Activated CD8-positive, alpha-beta T cell treated with anti-CD3 and anti-CD28 coated beads for 36 hours (primary cell): ENCODE measurements at regions not wholly inside any gene's neighbourhood (a gene's known extent, or its start where the extent isn't known, plus 50 kb on each side); places are given as distances from the start of the nearest gene placed in this dataset.
"Not testable (repeated sequence)": the region's sequence is repeated elsewhere in the genome, so short reads cannot be mapped to it uniquely, and the experiment has no call there.

ENCODE experiments used
- ATAC-seq: fragments of 200-7000 bp; cut with Tn5 transposase; one replicate; pipeline ENCODE4 v1.10.0; 2021; ENCODE audit warnings: mild to moderate bottlenecking, moderate library complexity
- CTCF ChIA-PET: fragments of 350-600 bp; sonication (Branson Sonifier 250); formaldehyde crosslinking; loops from one replicate; lab custom pipeline; 2021; ENCODE audit warnings: antibody characterized with exemption; lab: Charles Lee
- POLR2A ChIA-PET: fragments of 350-600 bp; sonication (Branson Sonifier 250); formaldehyde crosslinking; loops from one replicate; lab custom pipeline; 2021; ENCODE audit warnings: antibody characterized with exemption; lab: Charles Lee
- DNase-seq: peaks from one replicate; pipeline ENCODE4 v3.0.0-alpha.2; 2020
- H3K27ac Mint-ChIP-seq: one replicate; pipeline ENCODE4 v1.8.0; 2021; ENCODE audit warnings: mild to moderate bottlenecking, mixed read lengths
- H3K27me3 Mint-ChIP-seq: one replicate; pipeline ENCODE4 v1.8.0; 2021; ENCODE audit warnings: mixed read lengths
- H3K36me3 Mint-ChIP-seq: one replicate; pipeline ENCODE4 v1.8.0; 2021; ENCODE audit warnings: low read depth, mixed read lengths
- H3K4me1 Mint-ChIP-seq: one replicate; pipeline ENCODE4 v1.8.0; 2021; ENCODE audit warnings: low read depth, mixed read lengths
- H3K4me3 Mint-ChIP-seq: one replicate; pipeline ENCODE4 v1.8.0; 2021; ENCODE audit warnings: mild to moderate bottlenecking, moderate library complexity, mixed read lengths
- H3K9me3 Mint-ChIP-seq: one replicate; pipeline ENCODE4 v1.8.0; 2021; ENCODE audit warnings: mixed read lengths
- intact Hi-C: fragments of 100-400 bp; cut with micrococcal nuclease; formaldehyde crosslinking; loops from one replicate; pipeline ENCODE4 v1.10.0; 2022
- TF ChIP-seq, protein P1 (sequence below): fragments of 200-600 bp; IDR thresholded peaks from one replicate; pipeline ENCODE4 v1.8.0; 2022; ENCODE audit warnings: antibody characterized with exemption, mild to moderate bottlenecking

GRCh38 chr10:121137533-121137932 lies 286.4 kb downstream of the WDR11 start:
- Mint-ChIP-seq H3K4me3 (no peak overlapping the region), H3K9me3 (no peaks in the 10 kb centered on the region), H3K27ac (no peak overlapping the region), H3K27me3 (no peaks in the 10 kb centered on the region), H3K36me3 (no peaks in the 10 kb centered on the region), H3K4me1 (no peaks in the 10 kb centered on the region)
- intact Hi-C loops: no loop called here
- POLR2A ChIA-PET: no interaction called here
- CTCF ChIA-PET: no interaction called here
- no peak for ATAC-seq
- TF ChIP-seq, protein P1, sequence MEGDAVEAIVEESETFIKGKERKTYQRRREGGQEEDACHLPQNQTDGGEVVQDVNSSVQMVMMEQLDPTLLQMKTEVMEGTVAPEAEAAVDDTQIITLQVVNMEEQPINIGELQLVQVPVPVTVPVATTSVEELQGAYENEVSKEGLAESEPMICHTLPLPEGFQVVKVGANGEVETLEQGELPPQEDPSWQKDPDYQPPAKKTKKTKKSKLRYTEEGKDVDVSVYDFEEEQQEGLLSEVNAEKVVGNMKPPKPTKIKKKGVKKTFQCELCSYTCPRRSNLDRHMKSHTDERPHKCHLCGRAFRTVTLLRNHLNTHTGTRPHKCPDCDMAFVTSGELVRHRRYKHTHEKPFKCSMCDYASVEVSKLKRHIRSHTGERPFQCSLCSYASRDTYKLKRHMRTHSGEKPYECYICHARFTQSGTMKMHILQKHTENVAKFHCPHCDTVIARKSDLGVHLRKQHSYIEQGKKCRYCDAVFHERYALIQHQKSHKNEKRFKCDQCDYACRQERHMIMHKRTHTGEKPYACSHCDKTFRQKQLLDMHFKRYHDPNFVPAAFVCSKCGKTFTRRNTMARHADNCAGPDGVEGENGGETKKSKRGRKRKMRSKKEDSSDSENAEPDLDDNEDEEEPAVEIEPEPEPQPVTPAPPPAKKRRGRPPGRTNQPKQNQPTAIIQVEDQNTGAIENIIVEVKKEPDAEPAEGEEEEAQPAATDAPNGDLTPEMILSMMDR: no peak
- no peak for DNase-seq

- Mint-ChIP-seq H3K4me3 (no peak overlapping the region), H3K27ac (no peak overlapping the region), H3K36me3 (no peaks in the 10 kb centered on the region), H3K4me1 (no peaks in the 10 kb centered on the region), H3K9me3 (peaks cover 6% of the 10 kb centered on the region), H3K27me3 (no peaks in the 10 kb centered on the region)
- ATAC-seq (no peak), DNase-seq (no peak)
- POLR2A ChIA-PET: no interaction called here
- CTCF ChIA-PET: no interaction called here
- TF ChIP-seq, protein P1: no peak
- intact Hi-C loops: no loop called here
Observed at GRCh38 chr10:121138112-121138860, 287.1 kb downstream of the WDR11 start.

GRCh38 chr10:121138918-121139317 lies 287.8 kb downstream of the WDR11 start:
- Mint-ChIP-seq H3K27ac (no peak overlapping the region), H3K9me3 (peaks cover 6% of the 10 kb centered on the region), H3K4me3 (no peak overlapping the region), H3K36me3 (no peaks in the 10 kb centered on the region), H3K4me1 (no peaks in the 10 kb centered on the region), H3K27me3 (no peaks in the 10 kb centered on the region)
- ATAC-seq (no peak), DNase-seq (no peak)
- TF ChIP-seq, protein P1: no peak
- ChIA-PET POLR2A (no interaction called here), CTCF (no interaction called here)
- intact Hi-C loops: no loop called here

GRCh38 chr10:121145802-121146395 lies 294.7 kb downstream of the WDR11 start:
- peaks cover 21% of the 10 kb centered on the region for H3K9me3 Mint-ChIP-seq
- H3K36me3 Mint-ChIP-seq, H3K27ac Mint-ChIP-seq, intact Hi-C loops, H3K4me1 Mint-ChIP-seq, CTCF ChIA-PET, H3K4me3 Mint-ChIP-seq, POLR2A ChIA-PET, H3K27me3 Mint-ChIP-seq, ATAC-seq, DNase-seq: not testable (repeated sequence)

DNA sequence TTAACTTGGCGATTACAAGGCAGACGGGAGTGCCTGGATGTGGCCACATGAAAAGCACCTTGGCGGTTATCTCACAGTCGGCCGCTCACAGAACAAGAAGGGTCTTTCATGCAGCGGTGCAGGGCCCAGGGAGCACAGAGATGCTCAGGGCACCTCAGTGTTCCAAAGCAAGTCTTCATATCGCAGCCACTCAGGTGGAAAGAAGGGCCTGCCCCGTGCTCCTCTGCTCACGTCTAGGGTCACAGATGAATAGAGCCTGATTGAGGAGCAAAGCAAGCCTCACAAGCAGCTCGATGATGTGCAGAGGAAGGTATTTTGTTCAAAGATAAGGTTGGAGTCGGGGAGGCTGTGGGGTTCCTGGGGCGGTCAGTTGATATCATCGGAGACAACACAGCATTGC lies 297.8 kb downstream of the WDR11 start:
- Mint-ChIP-seq H3K9me3 (peaks cover 14% of the 10 kb centered on the region), H3K27ac (no peak overlapping the region), H3K4me1 (no peaks in the 10 kb centered on the region), H3K4me3 (no peak overlapping the region), H3K27me3 (peaks cover 2% of the 10 kb centered on the region), H3K36me3 (no peaks in the 10 kb centered on the region)
- no peak for DNase-seq
- TF ChIP-seq, protein P1: no peak
- ATAC-seq: no peak
- intact Hi-C loops: no loop called here
- ChIA-PET POLR2A (no interaction called here), CTCF (no interaction called here)
